SK-N-MC (cell line): ENCODE measurements at regions not wholly inside any gene's neighbourhood (a gene's known extent, or its start where the extent isn't known, plus 50 kb on each side); places are given as distances from the start of the nearest gene placed in this dataset.

Experiments used
- EZH2 ChIP-seq: fragments of 200-600 bp; sonication (generic); IDR thresholded peaks from one replicate; pipeline ENCODE4 v1.6.1; 2017; ENCODE audit warnings: antibody characterized with exemption
- FOXP2 ChIP-seq: optimal IDR thresholded peaks from 2 replicates; pipeline ENCODE3; 2011; ENCODE audit warnings: mild to moderate bottlenecking, moderate library complexity; ENCODE audit not compliant: insufficient read depth; ENCODE audit errors: extremely low read length, control extremely low read depth

DNA sequence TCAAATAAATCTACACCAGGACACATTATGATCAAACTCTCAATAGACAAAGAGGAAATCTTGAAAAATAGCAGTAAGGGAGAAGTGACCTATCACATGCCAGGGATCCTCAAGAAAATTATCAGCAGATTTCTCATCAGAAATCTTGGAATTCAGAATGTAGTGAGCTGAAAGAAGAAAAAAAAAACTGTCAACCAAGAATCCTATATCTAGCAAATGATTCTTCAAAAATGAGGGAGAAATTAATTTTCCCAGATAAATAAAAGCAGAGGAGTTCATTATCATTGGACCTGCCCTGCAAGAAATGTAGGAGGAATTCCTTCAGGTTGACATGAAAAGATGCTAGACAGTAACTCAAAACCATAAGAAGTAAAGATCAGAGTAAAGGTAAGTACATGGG, 363.6 kb downstream of the TFAP2A start:
- TF ChIP-seq EZH2 = no peak
- TF ChIP-seq FOXP2 = no peak
